ENCODE measurements at regions not wholly inside any gene's neighbourhood (a gene's known extent, or its start where the extent isn't known, plus 50 kb on each side); places are given as distances from the start of the nearest gene placed in this dataset.
"Not testable (repeated sequence)": the region's sequence is repeated elsewhere in the genome, so short reads cannot be mapped to it uniquely, and the experiment has no call there.

GRCh38 chr13:53447863-53448262 lies 419.2 kb downstream of the OLFM4 start:
- Histone ChIP-seq H3K36me3 (ENCODE audit: control insufficient read depth in 2 of 2, extremely low read depth in 1 of 2, insufficient read depth in 2 of 2, low read length in 2 of 2) (no peaks in the 10 kb centered on the region), H3K79me2 (ENCODE audit: control insufficient read depth, insufficient read depth, low read length) (no peaks in the 10 kb centered on the region), H2AFZ (ENCODE audit: control insufficient read depth, low read length) (no peak overlapping the region), H3K9me1 (ENCODE audit: control insufficient read depth, extremely low read depth, insufficient read depth, low read length) (no peaks in the 10 kb centered on the region), H4K20me1 (ENCODE audit: control insufficient read depth, extremely low read depth, insufficient read depth, low read length) (no peaks in the 10 kb centered on the region), H3K4me1 (ENCODE audit: control insufficient read depth, extremely low read depth, insufficient read depth, low read length) (no peaks in the 10 kb centered on the region), H3K4me3 (ENCODE audit: control insufficient read depth in 2 of 3, extremely low read depth in 1 of 3, insufficient read depth in 2 of 3, low read depth in 1 of 3, low read length in 3 of 3) (no peak overlapping the region), H3K9me3 (ENCODE audit: control insufficient read depth, low read depth, low read length) (no peaks in the 10 kb centered on the region), H3K27ac (ENCODE audit: control insufficient read depth, insufficient read depth, low read length) (no peak overlapping the region), H3K4me2 (ENCODE audit: control insufficient read depth, extremely low read depth, insufficient read depth, low read depth, low read length) (no peak overlapping the region), H3K9ac (ENCODE audit: control insufficient read depth, extremely low read depth, insufficient read depth, low read length) (no peak overlapping the region), H3K27me3 (ENCODE audit: control insufficient read depth, extremely low read depth, insufficient read depth, low read length) (no peaks in the 10 kb centered on the region)
- DNase-seq (ENCODE audit: low read depth, low spot score) (no peak), FAIRE-seq (no peak)
- dilution Hi-C loops (cut with MboI; ENCODE audit: extremely low pct_ligation_motif_present, low sequenced_read_pairs) = no loop called here
- TF ChIP-seq EZH2 (IDR thresholded peaks at IDR 0.05; ENCODE audit: low read length) (no peak), CTCF (optimal IDR thresholded peaks at IDR 0.05 in 1 of 3, IDR thresholded peaks at IDR 0.05 in 1 of 3, conservative IDR thresholded peaks at IDR 0.05 in 1 of 3; ENCODE audit: extremely low read depth in 1 of 3, insufficient read depth in 2 of 3, low read length in 3 of 3) (no peak)

GRCh38 chr13:53452263-53452808 lies 423.7 kb downstream of the OLFM4 start:
- H3K9me1 ChIP-seq (ENCODE audit: control insufficient read depth, extremely low read depth, insufficient read depth, low read length); H3K4me1 ChIP-seq (ENCODE audit: control insufficient read depth, extremely low read depth, insufficient read depth, low read length); H3K79me2 ChIP-seq (ENCODE audit: control insufficient read depth, insufficient read depth, low read length); H3K27ac ChIP-seq (ENCODE audit: control insufficient read depth, insufficient read depth, low read length); H3K36me3 ChIP-seq (ENCODE audit: control insufficient read depth in 2 of 2, extremely low read depth in 1 of 2, insufficient read depth in 2 of 2, low read length in 2 of 2); FAIRE-seq; H4K20me1 ChIP-seq (ENCODE audit: control insufficient read depth, extremely low read depth, insufficient read depth, low read length); H3K4me2 ChIP-seq (ENCODE audit: control insufficient read depth, extremely low read depth, insufficient read depth, low read depth, low read length); DNase-seq (ENCODE audit: low read depth, low spot score); H3K27me3 ChIP-seq (ENCODE audit: control insufficient read depth, extremely low read depth, insufficient read depth, low read length); dilution Hi-C loops (cut with MboI; ENCODE audit: extremely low pct_ligation_motif_present, low sequenced_read_pairs); H3K9ac ChIP-seq (ENCODE audit: control insufficient read depth, extremely low read depth, insufficient read depth, low read length); H3K9me3 ChIP-seq (ENCODE audit: control insufficient read depth, low read depth, low read length); H2AFZ ChIP-seq (ENCODE audit: control insufficient read depth, low read length); H3K4me3 ChIP-seq (ENCODE audit: control insufficient read depth in 2 of 3, extremely low read depth in 1 of 3, insufficient read depth in 2 of 3, low read depth in 1 of 3, low read length in 3 of 3): not testable (repeated sequence)

GRCh38 chr13:53460796-53461195 lies 432.2 kb downstream of the OLFM4 start:
- Histone ChIP-seq H3K9ac (ENCODE audit: control insufficient read depth, extremely low read depth, insufficient read depth, low read length) (no peak overlapping the region), H3K9me3 (ENCODE audit: control insufficient read depth, low read depth, low read length) (no peaks in the 10 kb centered on the region), H4K20me1 (ENCODE audit: control insufficient read depth, extremely low read depth, insufficient read depth, low read length) (no peaks in the 10 kb centered on the region), H3K4me3 (ENCODE audit: control insufficient read depth in 2 of 3, extremely low read depth in 1 of 3, insufficient read depth in 2 of 3, low read depth in 1 of 3, low read length in 3 of 3) (no peak overlapping the region), H2AFZ (ENCODE audit: control insufficient read depth, low read length) (no peak overlapping the region), H3K4me1 (ENCODE audit: control insufficient read depth, extremely low read depth, insufficient read depth, low read length) (no peaks in the 10 kb centered on the region), H3K27ac (ENCODE audit: control insufficient read depth, insufficient read depth, low read length) (no peak overlapping the region), H3K79me2 (ENCODE audit: control insufficient read depth, insufficient read depth, low read length) (no peaks in the 10 kb centered on the region), H3K9me1 (ENCODE audit: control insufficient read depth, extremely low read depth, insufficient read depth, low read length) (no peaks in the 10 kb centered on the region), H3K36me3 (ENCODE audit: control insufficient read depth in 2 of 2, extremely low read depth in 1 of 2, insufficient read depth in 2 of 2, low read length in 2 of 2) (no peaks in the 10 kb centered on the region), H3K27me3 (ENCODE audit: control insufficient read depth, extremely low read depth, insufficient read depth, low read length) (no peaks in the 10 kb centered on the region), H3K4me2 (ENCODE audit: control insufficient read depth, extremely low read depth, insufficient read depth, low read depth, low read length) (no peak overlapping the region)
- dilution Hi-C loops (cut with MboI; ENCODE audit: extremely low pct_ligation_motif_present, low sequenced_read_pairs) = no loop called here
- FAIRE-seq (no peak), DNase-seq (ENCODE audit: low read depth, low spot score) (no peak)
- TF ChIP-seq CTCF (optimal IDR thresholded peaks at IDR 0.05 in 1 of 3, IDR thresholded peaks at IDR 0.05 in 1 of 3, conservative IDR thresholded peaks at IDR 0.05 in 1 of 3; ENCODE audit: extremely low read depth in 1 of 3, insufficient read depth in 2 of 3, low read length in 3 of 3) (no peak), EZH2 (IDR thresholded peaks at IDR 0.05; ENCODE audit: low read length) (no peak)
